Fibroblast of skin of left biceps (primary cell): ENCODE measurements at regions not wholly inside any gene's neighbourhood (a gene's known extent, or its start where the extent isn't known, plus 50 kb on each side); places are given as distances from the start of the nearest gene placed in this dataset.

Experiments used
- DNase-seq, 2 experiments: peaks; one replicate each; pipeline ENCODE4 v3.0.0-alpha.2; 2013; ENCODE audit warnings: low read depth in 2 of 2

- no peak for DNase-seq
Measured at GRCh38 chr1:87820668-87821334, 492.1 kb downstream of the LMO4 start.

- DNase-seq, result no peak
Measured at GRCh38 chr1:87821335-87821697, 492.6 kb downstream of the LMO4 start.

- DNase-seq, result peak; percentile 76 to 87
Measured at GRCh38 chr1:87826681-87827251, 498.1 kb downstream of the LMO4 start.

- no peak for DNase-seq
Measured at GRCh38 chr1:87829360-87829759, 500.7 kb downstream of the LMO4 start.

GRCh38 chr1:87830432-87830978 is 501.8 kb downstream of the LMO4 start:
- no peak for DNase-seq

- DNase-seq, result no peak
Measured at GRCh38 chr1:87833166-87833565, 504.5 kb downstream of the LMO4 start.

- no peak for DNase-seq
Measured at GRCh38 chr1:87834151-87834550, 505.5 kb downstream of the LMO4 start.

GRCh38 chr1:87834941-87835340 is 506.3 kb downstream of the LMO4 start:
- no peak for DNase-seq

- DNase-seq, result no peak
Measured at GRCh38 chr1:87840767-87841166, 512.1 kb downstream of the LMO4 start.

GRCh38 chr1:87841332-87841731 is 512.7 kb downstream of the LMO4 start:
- no peak for DNase-seq

- DNase-seq, result no peak
Measured at GRCh38 chr1:87842156-87842555, 513.5 kb downstream of the LMO4 start.

GRCh38 chr1:87844251-87844650 is 515.6 kb downstream of the LMO4 start:
- no peak for DNase-seq

GRCh38 chr1:87851490-87851889 is 522.8 kb downstream of the LMO4 start:
- DNase-seq, result no peak

GRCh38 chr1:87852410-87853161 is 523.9 kb downstream of the LMO4 start:
- DNase-seq, result no peak

GRCh38 chr1:87853576-87854351 is 525.1 kb downstream of the LMO4 start:
- DNase-seq, result no peak

- DNase-seq, result no peak
Measured at GRCh38 chr1:87863317-87863716, 534.6 kb downstream of the LMO4 start.

- no peak for DNase-seq
Measured at GRCh38 chr1:87864676-87865075, 536.0 kb downstream of the LMO4 start.

GRCh38 chr1:87866416-87866815 is 537.7 kb downstream of the LMO4 start:
- no peak for DNase-seq

- no peak for DNase-seq
Measured at GRCh38 chr1:87867626-87868025, 538.9 kb downstream of the LMO4 start.

- DNase-seq, result peak; percentile 28 to 33
Measured at GRCh38 chr1:87869567-87869966, 540.9 kb downstream of the LMO4 start.

- DNase-seq, result no peak
Measured at GRCh38 chr1:87872189-87872588, 543.5 kb downstream of the LMO4 start.

- DNase-seq, result no peak
Measured at GRCh38 chr1:87872692-87873091, 544.0 kb downstream of the LMO4 start.
